GM21447 (cell line): ENCODE measurements at regions not wholly inside any gene's neighbourhood (a gene's known extent, or its start where the extent isn't known, plus 50 kb on each side); places are given as distances from the start of the nearest gene placed in this dataset.

Source experiments
- ATAC-seq: cut with Tn5 transposase; IDR thresholded peaks from one replicate; pipeline ENCODE4 v1.9.1; 2021; ENCODE audit not compliant: unreplicated experiment

GRCh38 chr11:97109078-97109477, 719.3 kb downstream of the JRKL start:
- ATAC-seq = no peak

GRCh38 chr11:97110376-97110775, 720.6 kb downstream of the JRKL start:
- no peak for ATAC-seq

GRCh38 chr11:97111559-97111958, 721.7 kb downstream of the JRKL start:
- no peak for ATAC-seq

- no peak for ATAC-seq
These were observed 728.9 kb downstream of the JRKL start for GRCh38 chr11:97118614-97119200.

GRCh38 chr11:97123237-97123636, 733.4 kb downstream of the JRKL start:
- no peak for ATAC-seq

- ATAC-seq = no peak
These were observed 746.3 kb downstream of the JRKL start for GRCh38 chr11:97136067-97136466.

GRCh38 chr11:97140885-97141494, 751.2 kb downstream of the JRKL start:
- no peak for ATAC-seq

GRCh38 chr11:97143463-97143862, 753.6 kb downstream of the JRKL start:
- ATAC-seq = no peak

GRCh38 chr11:97149741-97150140, 759.9 kb downstream of the JRKL start:
- ATAC-seq = no peak

GRCh38 chr11:97157221-97157740, 767.5 kb downstream of the JRKL start:
- ATAC-seq = no peak

- ATAC-seq = no peak
These were observed 768.4 kb downstream of the JRKL start for GRCh38 chr11:97158243-97158642.

- ATAC-seq = no peak
These were observed 773.9 kb downstream of the JRKL start for GRCh38 chr11:97163631-97164191.

- no peak for ATAC-seq
These were observed 812.2 kb downstream of the JRKL start for GRCh38 chr11:97201743-97202612.

- ATAC-seq = no peak
These were observed 812.9 kb downstream of the JRKL start for GRCh38 chr11:97202613-97203292.

- no peak for ATAC-seq
These were observed 828.2 kb downstream of the JRKL start for GRCh38 chr11:97218011-97218410.

GRCh38 chr11:97223647-97224046, 833.8 kb downstream of the JRKL start:
- no peak for ATAC-seq

GRCh38 chr11:97224396-97224795, 834.6 kb downstream of the JRKL start:
- ATAC-seq = no peak

- ATAC-seq = no peak
These were observed 836.0 kb downstream of the JRKL start for GRCh38 chr11:97225794-97226193.

- no peak for ATAC-seq
These were observed 840.1 kb downstream of the JRKL start for GRCh38 chr11:97229936-97230335.

GRCh38 chr11:97231231-97231630, 841.4 kb downstream of the JRKL start:
- ATAC-seq = no peak

- ATAC-seq = no peak
These were observed 844.2 kb downstream of the JRKL start for GRCh38 chr11:97234016-97234415.
